ENCODE measurements at regions not wholly inside any gene's neighbourhood (a gene's known extent, or its start where the extent isn't known, plus 50 kb on each side); places are given as distances from the start of the nearest gene placed in this dataset.

- H3K27me3 ChIP-seq = no peaks in the 10 kb centered on the region
- H3K27ac ChIP-seq = no peak overlapping the region
- H3K9me3 ChIP-seq = no peaks in the 10 kb centered on the region
- H3K4me1 ChIP-seq = no peaks in the 10 kb centered on the region
- no peak overlapping the region for H3K4me3 ChIP-seq
- no peaks in the 10 kb centered on the region for H3K36me3 ChIP-seq
- intact Hi-C loops (cut with DNase I; ENCODE audit: low total_unique reads) = no loop called here
- DNase-seq = no peak
- TF ChIP-seq, protein P1, sequence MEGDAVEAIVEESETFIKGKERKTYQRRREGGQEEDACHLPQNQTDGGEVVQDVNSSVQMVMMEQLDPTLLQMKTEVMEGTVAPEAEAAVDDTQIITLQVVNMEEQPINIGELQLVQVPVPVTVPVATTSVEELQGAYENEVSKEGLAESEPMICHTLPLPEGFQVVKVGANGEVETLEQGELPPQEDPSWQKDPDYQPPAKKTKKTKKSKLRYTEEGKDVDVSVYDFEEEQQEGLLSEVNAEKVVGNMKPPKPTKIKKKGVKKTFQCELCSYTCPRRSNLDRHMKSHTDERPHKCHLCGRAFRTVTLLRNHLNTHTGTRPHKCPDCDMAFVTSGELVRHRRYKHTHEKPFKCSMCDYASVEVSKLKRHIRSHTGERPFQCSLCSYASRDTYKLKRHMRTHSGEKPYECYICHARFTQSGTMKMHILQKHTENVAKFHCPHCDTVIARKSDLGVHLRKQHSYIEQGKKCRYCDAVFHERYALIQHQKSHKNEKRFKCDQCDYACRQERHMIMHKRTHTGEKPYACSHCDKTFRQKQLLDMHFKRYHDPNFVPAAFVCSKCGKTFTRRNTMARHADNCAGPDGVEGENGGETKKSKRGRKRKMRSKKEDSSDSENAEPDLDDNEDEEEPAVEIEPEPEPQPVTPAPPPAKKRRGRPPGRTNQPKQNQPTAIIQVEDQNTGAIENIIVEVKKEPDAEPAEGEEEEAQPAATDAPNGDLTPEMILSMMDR (IDR thresholded peaks at IDR 0.05) = no peak
- TF ChIP-seq POLR2A (IDR thresholded peaks at IDR 0.05) = no peak
These were observed 307.3 kb upstream of the MPDZ start for GRCh38 chr9:13586587-13587374.

DNA sequence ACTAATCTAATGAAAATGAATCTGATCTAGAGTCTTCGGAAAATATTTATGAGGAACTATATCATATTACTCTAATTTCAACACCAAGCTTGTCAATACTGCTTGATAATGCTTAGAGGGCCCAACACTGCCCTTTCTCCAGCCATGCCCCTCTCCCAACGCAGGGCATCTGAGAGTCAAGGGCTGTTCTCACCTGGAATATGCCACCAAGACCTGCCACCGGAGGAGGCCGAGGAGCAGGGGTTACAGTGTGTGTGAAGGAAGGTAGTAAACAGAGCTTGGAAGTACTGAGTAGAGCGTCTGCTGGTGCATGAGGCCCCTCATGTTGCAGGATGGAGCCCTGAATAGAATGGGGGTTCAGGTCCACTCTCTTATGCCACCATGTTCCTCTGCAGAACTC, 301.3 kb upstream of the MPDZ start:
- Histone ChIP-seq H3K4me3 (no peak overlapping the region), H3K27ac (no peak overlapping the region), H3K27me3 (no peaks in the 10 kb centered on the region), H3K36me3 (no peaks in the 10 kb centered on the region), H3K4me1 (no peaks in the 10 kb centered on the region), H3K9me3 (no peaks in the 10 kb centered on the region)
- no peak for DNase-seq
- intact Hi-C loops (cut with DNase I; ENCODE audit: low total_unique reads) = no loop called here
- TF ChIP-seq, protein P1 (IDR thresholded peaks at IDR 0.05) = no peak
- no peak for TF ChIP-seq POLR2A (IDR thresholded peaks at IDR 0.05)

- Histone ChIP-seq H3K4me1 (no peaks in the 10 kb centered on the region), H3K27ac (no peak overlapping the region)
- no peak for DNase-seq
These were observed 300.6 kb upstream of the MPDZ start for GRCh38 chr9:13580131-13580530.

DNA sequence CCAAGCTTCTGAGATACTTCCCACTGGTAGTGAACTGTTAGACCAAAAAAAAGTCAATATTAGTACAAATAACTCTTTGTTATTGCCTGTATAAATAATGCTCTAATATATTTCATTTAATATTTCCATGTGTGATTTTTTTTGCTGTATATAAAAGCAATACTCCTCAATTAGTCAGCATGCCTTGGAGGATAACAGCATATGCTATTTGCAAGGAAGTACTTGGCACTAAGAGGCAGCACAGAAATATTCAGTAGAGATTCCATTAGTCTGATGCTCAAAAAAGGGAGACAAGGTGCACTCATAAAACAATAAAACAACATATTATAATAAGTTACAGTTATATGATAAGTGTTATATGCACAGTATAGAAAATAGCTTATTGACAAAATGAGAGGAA, 296.6 kb upstream of the MPDZ start:
- no peaks in the 10 kb centered on the region for H3K27me3 ChIP-seq
- H3K36me3 ChIP-seq = no peaks in the 10 kb centered on the region
- no peak for DNase-seq
- intact Hi-C loops (cut with DNase I; ENCODE audit: low total_unique reads) = no loop called here
- TF ChIP-seq POLR2A (IDR thresholded peaks at IDR 0.05) = no peak
- TF ChIP-seq, protein P1 (IDR thresholded peaks at IDR 0.05) = no peak
- no peaks in the 10 kb centered on the region for H3K9me3 ChIP-seq
- H3K4me3 ChIP-seq = no peak overlapping the region
- no peak overlapping the region for H3K27ac ChIP-seq
- H3K4me1 ChIP-seq = no peaks in the 10 kb centered on the region

More at GRCh38 chr9:13580131-13580530, 300.6 kb upstream of the MPDZ start:
- intact Hi-C loops (cut with DNase I; ENCODE audit: low total_unique reads) = no loop called here
- H3K27me3 ChIP-seq = no peaks in the 10 kb centered on the region
- no peak overlapping the region for H3K4me3 ChIP-seq
- no peaks in the 10 kb centered on the region for H3K36me3 ChIP-seq
- H3K9me3 ChIP-seq = no peaks in the 10 kb centered on the region
- no peak for TF ChIP-seq POLR2A (IDR thresholded peaks at IDR 0.05)
- TF ChIP-seq, protein P1 (IDR thresholded peaks at IDR 0.05) = no peak

GRCh38 chr9:13575558-13575957, 296.1 kb upstream of the MPDZ start:
- Histone ChIP-seq H3K9me3 (no peaks in the 10 kb centered on the region), H3K36me3 (no peaks in the 10 kb centered on the region), H3K4me3 (no peak overlapping the region), H3K27me3 (no peaks in the 10 kb centered on the region), H3K27ac (no peak overlapping the region), H3K4me1 (no peaks in the 10 kb centered on the region)
- no peak for TF ChIP-seq POLR2A (IDR thresholded peaks at IDR 0.05)
- TF ChIP-seq, protein P1 (IDR thresholded peaks at IDR 0.05) = no peak
- peak in 1 of 2 donors; percentile 45 for DNase-seq
- intact Hi-C loops (cut with DNase I; ENCODE audit: low total_unique reads) = no loop called here

Data from uterus (tissue), 3 donors.